Dermis blood vessel endothelial cell (primary cell): ENCODE measurements at regions not wholly inside any gene's neighbourhood (a gene's known extent, or its start where the extent isn't known, plus 50 kb on each side); places are given as distances from the start of the nearest gene placed in this dataset.

Source experiments
- DNase-seq: peaks from one replicate; pipeline ENCODE4 v3.0.0; 2010

DNA sequence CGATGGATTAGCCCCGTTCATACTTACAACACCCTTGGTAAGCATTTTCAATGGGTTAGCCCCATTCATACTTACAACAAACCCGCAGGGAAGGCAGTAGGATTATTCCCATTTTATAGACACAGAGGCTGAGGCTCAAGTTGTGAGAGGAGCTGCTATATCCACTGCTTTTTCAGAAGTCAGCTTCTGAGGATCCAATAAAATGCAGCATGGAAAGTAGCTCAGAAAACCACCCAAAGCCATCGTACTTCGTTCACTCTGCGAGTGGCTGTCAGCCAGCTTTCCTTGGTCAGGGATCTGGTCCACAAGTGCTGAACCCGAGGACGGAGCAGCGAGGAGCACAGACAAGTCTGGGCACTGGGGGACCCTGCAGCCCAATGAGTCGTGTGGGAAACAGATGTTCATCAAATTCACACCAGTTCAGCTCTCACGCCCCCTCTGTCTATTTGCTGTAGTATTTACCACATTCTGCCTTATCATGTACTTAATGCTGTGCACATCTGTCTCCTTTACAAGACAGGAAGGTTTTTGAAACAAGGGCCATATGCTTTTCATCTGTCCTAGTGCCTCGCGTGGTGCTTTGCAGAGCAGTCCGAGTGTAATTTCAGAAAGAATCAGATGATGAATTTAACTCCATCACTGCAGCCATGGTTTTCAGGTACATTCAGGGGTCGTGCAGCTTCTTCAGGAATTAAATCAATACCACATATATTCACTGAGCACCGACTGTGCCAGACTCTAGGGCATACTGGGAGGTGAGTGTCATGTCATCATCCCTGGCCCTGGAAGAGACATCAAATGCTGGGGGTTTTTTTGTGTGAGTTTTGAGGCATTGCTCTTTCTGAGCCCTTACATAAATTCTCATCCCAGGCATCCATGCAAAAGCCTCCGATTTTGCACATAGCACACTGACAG is 256.9 kb downstream of the CDH26 start:
- no peak for DNase-seq

DNA sequence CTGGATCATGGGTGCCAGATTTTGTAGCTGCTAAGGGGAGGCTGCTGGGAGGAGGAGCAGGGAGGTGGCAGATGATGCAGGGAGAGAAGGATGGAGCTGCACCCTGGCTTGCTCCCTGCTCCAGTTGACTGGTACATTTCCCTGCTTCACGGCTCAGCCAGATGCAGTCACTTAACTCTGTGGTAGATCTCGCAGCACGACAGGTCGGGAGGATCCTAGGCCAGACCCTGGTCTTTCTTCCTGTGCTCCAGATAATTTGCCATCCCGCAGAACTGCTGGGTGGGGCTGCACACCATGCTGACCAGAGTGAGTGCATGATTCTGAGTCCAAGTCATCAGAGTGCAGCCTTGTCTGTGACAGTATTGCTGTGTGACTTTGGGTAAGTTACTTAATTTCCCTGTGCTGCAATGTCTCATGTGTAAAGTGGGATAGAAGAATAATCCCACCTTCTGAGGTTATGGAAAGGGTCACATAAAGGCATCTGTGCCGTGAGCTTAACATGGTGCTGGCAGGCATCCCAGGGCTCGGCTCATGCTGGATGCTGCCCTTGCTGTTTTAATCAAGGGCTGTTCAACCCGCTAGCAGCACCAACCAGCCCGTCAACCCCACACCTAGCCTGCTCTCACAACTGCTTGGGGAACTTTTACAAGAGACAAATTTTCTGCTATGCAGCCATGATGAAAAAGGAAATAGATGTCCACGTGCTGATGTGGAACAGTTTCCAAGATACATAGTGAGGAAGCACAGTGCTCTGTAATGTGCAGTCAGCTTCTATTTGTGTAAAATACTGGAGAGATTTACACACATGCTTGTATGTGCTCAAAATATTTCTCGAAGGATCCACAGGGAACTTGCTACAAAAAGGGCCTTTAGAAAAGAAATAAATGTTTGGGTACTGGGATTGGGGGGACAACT is 257.9 kb downstream of the CDH26 start:
- DNase-seq, result no peak

DNA sequence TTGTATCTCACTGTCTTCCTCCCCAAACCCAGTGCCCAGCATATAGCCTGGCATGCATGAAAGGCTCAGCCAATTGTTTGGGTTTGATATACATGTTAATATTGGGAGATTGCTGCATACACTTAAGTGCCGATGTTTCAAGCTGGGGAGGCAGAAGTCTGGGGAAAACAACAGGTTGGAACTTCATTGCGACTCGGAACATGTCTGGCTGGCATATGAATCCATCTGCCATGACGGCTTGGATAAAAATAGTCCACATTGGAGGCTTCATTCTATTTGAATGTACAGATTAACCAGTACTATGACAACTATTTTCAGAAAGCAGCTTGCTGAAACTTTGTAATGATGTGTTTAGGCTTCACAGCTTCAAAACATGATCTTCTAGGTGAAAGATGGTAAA is 261.0 kb downstream of the CDH26 start:
- no peak for DNase-seq

DNA sequence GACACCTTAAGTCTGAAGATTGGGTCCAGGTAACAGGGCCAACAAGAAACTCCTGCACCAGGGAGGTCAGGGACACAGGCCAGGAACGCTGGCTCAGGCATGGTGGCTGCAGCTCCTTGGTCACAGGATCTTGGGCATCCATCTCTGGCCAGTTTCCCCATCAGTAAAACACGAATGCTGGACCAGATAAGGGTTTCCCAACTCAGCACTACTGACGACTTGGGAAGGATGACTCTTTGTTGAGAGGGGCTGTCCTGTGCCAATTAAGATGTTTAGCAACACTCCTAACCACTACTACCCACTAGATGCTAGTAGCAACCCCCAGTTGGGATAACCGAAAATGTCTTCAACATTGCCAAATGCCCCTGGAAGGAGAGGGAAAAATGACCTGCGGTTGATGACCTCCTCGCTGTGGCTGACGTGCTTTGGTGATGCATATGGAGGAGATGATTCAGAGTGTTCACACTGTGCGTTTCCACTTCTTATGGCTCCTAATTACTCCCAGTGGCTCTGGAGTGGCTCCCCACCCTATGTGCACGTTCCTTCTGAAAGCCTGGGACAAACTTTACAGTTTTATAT is 261.9 kb downstream of the CDH26 start:
- no peak for DNase-seq

DNA sequence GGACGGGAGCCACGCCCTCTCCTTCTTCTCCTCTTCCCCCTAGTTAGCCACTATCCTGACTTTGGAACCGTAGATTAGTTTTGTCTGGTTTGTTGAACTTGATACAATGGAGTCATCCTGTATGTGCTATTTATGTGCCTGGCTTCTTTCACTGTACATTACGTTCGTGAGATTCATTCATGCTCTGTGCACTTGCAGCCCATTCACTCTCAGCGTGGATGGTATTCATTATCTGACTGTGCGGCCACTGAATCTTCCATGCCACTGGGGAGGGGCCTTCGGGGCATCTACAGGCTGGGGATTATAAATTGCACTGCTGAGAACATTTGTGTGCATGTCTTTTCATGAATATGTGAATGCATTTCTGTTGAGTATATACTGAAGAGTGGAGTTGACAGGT is 262.5 kb downstream of the CDH26 start:
- no peak for DNase-seq

DNA sequence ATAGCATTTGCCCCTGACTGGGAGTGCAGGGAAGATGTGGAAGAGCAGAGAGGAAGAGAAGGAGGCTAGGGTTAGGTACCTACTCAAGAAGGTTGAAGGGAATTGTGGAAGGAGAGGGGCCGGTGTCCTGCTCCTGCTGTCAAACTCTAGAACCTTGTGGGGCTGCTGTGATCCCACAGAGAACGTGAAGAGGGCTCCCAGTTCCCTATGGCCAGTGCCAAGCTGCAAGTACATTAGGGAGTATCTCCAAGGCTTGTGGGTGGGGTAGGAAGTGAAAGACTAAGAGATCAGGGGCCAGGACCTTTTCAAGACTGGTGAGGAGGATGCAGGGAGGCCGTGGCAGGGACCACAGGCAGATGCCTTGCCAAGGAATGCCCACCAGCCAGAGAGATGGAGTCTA is 263.4 kb downstream of the CDH26 start:
- DNase-seq, result no peak

DNA sequence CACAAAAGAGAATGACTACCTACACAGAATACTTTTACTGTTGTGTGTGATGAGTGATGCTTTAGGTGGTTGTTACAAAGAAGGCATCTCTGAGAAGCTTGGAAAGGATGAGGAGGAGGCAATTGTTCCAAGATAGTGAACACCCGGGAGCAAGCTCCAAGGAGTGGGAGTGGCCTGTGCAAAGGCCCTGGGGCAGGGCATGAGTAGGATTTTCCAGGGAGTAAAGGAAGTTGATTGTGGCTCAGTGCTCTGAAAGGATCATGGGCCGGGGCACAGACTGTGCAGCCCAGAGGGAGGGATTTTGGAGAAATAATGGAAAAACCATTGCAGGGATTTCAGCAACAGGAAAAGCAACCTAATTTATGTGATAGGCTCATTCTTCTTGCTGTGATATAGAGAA is 264.3 kb downstream of the CDH26 start:
- no peak for DNase-seq

DNA sequence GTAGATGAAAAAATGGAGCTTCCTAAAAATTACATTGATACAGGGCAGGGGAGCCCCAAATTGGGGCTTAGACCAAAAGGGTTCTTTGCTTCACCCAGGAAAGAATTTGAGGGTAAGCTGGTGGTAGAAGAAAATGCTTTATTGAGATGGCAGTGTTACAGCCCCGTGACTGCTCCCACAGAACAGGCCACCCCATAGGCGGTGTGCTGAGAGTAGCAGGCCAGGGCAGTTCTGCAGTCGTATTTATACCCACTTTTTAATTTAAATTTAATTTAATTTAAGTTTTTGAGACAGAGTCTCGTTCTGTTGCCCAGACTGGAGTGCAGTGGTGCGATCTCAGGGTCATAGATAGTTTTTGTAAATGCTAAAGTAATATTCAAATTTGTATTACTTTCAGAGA is 265.0 kb downstream of the CDH26 start:
- no peak for DNase-seq

DNA sequence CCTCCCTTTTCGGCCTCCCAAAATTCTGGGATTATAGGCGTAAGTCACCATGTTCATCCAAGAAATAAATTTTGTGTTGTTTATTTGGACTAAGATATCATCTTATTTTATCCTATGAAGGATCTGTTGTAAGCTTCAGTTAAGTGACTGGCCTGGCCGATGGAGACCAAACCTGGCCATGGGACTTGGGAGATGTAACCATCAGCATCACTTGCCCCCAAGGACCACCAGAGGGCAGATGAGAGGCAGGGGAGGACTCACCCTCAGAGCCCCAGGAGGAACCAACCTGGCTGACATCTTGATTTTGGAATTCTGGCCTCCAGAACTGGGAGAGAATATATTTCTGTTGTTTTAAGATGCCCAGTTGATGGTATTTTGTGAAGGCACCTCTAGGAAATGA is 266.7 kb downstream of the CDH26 start:
- no peak for DNase-seq

DNA sequence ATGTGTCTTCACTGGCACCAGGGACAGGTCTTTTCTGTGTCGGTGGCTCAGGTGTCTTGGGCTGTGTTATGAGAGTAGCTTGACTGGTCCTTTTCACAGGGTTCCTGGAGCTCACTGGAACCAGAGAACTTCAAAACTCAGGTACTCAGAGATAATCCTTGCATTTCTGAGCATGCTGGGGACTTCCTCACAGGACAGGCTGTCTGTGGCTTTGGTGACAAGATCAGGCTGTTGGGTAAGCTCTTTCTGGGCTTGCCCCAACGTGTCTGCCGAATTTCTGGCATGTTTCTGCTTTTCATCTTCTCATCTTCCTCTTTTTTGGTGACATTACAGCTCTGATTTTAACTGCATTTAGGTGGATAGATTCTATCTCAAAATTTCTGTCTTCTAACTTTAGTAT is 270.0 kb downstream of the CDH26 start:
- DNase-seq, result no peak

DNA sequence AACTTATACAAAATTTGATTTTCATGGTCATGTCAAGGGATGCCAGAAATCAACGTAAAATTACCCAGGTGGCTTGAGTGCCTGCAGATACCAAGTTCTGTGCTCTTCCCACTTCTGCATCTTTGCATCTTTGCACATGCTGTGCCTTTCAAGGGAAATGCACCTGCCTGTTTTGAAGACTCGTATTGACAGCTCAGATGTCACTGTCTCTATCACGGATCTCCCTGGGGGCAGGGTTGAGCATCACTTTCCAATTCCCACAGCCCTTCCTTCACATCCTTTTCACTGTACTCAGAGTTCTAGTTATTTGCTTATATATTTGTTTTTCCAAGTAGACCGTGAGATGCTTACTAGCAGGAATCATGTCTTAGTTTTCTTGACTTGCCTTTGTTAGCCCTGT is 274.2 kb downstream of the CDH26 start:
- DNase-seq, result no peak

DNA sequence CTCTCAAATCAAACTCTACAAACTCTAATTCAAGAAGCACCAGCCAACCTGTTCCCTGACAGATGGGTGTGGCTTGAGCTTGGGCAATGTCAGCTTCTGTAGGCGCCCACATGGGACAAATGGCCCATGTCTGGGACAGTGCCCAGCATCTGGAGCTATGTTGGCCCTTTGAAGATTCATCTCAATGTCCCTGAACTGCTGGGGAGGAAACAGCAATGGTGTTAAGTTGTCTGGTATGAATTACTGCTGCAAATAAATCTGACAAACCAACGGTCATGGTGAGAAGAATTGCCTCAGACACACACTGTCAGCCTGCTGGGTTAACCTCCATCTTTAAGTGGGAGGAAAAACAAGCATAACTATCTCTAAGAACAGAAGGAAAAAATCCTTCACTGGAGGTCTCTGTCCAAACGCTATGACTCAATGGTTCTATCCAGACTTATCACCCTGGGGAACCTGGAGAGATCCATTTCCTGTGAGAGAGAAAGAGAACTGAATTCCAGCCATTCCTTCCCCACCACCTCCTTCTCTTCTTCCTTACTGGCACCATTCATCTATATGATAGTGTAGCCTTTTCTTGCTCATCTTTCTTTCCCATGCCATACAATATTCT is 274.9 kb downstream of the CDH26 start:
- DNase-seq, result no peak

DNA sequence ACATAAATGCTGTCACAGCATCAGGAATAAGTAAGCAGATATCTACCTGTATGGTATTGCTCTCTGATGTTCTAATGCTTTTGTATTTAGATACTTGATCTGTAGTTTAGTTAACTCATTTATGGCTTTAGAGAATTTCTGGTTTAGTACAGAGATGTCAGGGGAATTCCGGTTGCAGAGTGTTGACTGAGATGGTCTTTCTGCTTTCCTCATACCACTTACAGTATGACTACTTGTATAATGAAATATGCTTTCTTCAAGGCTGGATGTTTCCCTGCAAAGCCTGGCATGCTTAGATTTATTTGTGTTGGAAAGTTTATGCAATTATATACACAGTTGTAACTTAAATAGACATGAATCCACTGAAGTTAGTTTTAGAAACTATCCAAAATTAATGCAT is 278.4 kb downstream of the CDH26 start:
- no peak for DNase-seq

DNA sequence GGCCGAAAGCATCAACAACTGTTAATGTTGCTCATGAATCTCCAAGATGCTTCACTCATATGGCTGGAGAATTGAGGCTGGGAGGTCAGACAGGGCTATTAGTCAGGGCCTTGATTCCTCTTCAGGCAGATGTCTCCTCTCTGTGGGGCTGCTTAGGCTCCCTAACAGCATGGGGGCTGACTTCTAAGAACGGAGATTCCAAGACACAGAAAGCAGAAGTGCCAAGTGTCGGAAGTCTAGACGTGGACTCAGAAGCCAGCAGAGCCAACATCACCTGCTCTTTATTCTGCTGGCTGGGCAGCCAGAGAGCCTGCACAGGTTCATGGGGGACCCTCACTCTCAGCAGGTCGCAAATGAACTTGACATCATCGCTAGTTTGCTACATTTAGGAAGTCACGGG is 279.8 kb downstream of the CDH26 start:
- no peak for DNase-seq

DNA sequence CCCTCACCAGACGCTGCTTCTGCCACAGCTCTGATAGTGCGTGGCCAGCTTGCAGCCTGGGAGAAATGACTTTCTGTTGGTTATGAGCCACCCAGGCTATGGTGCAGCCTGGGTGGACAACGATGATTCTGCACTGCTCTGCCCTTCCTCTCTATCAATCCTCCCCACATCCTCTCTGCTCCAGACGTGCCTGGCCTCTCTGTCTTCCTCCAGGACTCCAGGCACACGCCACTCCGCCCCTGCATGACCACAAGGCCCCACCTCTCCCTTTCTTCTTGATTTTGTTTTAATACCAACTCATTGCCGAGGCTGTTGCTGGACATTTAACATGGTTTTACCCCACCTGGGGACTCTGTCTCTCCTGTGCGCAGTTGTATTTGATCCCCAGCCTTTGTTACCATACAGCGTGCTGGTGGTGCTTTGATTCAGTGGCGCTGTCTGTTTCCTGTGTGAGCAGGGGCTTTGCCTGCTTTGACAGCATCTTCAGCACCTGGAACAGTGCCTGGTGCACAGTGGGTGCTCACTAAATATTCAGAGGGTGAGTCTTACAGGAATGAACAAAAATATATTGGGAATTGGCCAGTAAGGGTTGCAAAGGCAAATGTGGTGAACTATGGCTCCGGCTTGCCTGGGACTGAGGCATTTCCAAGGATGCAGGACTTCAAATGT is 280.9 kb downstream of the CDH26 start:
- no peak for DNase-seq

DNA sequence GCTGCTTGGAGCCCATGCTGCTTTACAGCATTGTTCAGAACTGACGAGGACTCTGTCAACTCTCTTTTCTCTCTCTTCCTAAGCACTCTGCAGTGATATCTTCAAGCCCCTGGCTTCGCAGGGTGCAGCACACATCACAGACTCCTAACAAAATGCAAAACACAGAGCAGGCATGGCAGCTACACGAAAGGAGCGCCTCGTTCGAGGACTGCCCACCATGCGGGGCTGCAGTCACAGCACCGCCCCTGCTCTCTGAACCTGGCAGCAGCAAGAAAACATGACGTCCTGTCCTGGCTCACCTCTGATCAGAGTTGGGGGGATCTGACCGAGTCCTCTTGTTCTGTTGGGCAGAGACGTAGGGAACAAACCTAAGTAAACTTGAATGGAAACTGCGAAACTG is 281.7 kb downstream of the CDH26 start:
- DNase-seq, result no peak

DNA sequence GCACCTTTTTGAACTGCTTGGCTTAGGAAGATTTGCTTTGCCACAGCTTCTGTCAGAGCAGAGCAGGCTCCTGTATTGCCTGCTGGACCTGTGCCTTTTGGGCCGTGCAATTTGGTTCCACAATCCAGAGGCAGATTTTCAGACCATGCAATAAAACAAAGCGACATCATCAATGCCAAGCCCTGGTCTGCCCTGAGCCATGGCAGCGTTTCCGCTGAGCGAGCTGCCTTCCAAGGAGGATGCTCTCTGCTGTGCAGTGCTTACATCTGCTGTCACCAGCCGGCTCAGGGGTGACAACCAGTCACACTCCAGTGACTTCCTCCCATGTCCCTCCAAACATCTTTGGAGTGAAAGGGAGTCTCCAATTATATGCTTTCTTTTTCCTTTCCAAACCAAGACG is 282.2 kb downstream of the CDH26 start:
- DNase-seq, result no peak

DNA sequence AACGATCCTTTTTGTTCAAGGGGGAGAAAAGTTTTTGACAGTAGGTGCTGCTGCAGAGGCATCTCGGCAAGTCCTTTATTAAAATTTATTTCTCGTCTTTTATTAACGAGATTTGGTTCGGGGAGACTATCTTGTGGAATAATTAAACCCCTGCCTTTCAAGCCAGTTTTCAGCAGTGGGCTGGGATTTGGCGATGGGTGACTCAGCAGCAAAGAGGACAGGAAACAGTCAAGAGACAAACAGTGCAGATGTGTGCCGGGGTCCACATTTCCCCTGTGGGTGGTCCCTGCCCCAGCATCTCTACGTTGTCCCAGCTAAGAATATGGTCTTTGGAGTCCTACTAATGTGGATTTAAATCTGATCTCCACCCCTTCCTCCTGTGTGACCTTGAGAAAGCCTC is 282.8 kb downstream of the CDH26 start:
- DNase-seq, result no peak

DNA sequence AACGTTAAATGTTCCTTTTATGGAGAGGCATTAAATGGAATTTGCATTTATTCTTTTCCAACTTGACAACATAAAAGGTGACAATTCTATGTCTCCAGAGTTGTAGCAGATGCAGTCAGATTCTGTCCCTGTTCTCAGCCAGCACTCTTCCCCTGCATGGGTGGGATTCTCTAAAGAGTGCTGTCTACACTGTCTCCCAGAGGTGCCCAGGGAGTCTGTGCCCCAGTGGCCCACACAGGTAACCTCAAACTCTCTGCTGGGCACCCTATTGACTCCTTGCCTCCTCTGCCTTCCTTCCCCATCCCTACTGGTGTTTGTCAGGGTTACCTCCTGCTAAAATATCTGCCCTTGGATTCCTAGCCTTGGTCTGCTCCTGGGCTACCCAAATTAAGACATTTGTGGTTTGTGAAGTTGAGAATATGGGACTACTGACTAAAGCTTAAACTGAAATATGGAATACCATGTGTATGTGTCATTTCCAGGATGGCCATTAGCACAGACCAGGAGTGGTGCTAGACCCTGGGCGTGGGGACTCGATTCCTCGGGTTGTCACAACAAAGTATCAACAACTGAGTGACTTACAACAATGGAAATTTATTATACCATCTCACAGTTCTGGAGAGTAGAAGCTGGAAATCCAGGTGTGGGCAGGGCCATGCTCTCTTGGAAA is 284.7 kb downstream of the CDH26 start:
- DNase-seq, result no peak

DNA sequence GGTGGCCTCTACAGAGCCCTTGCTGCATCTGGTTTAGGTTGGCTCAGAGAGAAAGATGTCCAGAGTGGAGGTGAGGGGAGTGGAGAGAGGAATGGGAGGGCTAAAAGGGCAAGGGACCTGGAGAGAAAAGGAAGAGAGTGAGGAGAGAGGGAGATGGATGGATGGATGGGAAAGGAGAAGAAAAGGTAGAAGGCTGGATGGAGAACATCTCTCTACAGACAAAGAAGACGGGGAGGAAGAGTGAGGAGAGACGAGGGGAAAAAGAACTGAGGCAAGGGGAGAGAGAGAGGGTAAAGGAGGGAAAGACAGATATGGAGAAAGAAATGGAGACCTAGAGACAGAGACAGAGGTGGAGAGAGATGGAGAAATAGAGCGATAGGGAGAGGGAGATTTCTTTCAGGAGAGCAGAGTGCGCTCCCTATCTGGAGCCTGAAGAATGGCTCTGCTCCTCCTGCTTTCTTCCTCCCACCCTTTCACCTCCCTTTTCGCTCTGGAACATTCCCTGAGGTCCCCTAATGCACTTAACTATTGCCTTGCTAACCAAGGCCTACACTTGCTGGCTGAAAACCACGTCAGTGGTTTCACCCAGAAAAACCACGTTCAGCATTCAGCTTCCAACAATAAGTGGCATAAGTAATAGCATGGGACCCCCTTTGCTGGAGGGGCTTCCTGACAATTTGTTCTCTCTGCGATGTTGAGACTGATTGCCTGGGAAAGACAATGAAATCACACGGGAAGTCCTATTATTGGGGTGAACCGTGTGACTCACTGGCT is 286.3 kb downstream of the CDH26 start:
- DNase-seq, result no peak

DNA sequence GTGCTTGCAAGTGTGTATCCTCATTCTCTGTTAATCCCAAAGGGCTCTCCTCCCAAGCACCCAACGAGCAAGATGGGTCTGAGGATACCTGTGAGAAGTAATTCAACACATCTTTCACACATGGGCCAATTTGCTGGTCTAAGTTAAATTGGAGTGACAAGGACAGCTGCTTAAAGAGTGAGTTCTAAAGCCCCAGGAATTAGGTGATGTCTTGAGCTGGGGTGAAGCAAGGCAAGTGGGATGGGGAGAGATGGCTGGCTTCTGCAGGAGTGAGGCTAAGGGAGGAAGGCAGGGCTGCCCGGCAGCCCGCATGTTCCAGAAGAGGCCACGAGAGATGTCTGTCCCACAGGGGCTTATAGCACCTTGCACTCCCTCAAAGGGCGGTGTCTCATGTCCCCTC is 288.5 kb downstream of the CDH26 start:
- no peak for DNase-seq
